ENCODE measurements at regions not wholly inside any gene's neighbourhood (a gene's known extent, or its start where the extent isn't known, plus 50 kb on each side); places are given as distances from the start of the nearest gene placed in this dataset.
"Not testable (repeated sequence)": the region's sequence is repeated elsewhere in the genome, so short reads cannot be mapped to it uniquely, and the experiment has no call there.

- H3K79me2 ChIP-seq (ENCODE audit: low read depth), result no peaks in the 10 kb centered on the region
- H3K4me1 Mint-ChIP-seq, result no peaks in the 10 kb centered on the region
- no peak for DNase-seq (ENCODE audit: low spot score)
- no peak overlapping the region for H3K4me3 Mint-ChIP-seq
- no peak overlapping the region for H3K9ac ChIP-seq
- H4K20me1 ChIP-seq (ENCODE audit: low read depth), result no peaks in the 10 kb centered on the region
- peaks cover 4% of the 10 kb centered on the region for H3K27me3 Mint-ChIP-seq (ENCODE audit: insufficient read depth, low read depth)
- H3K27me3 ChIP-seq, result no peaks in the 10 kb centered on the region
- H3K9me3 Mint-ChIP-seq, result peaks cover 76% of the 10 kb centered on the region
- H3K4me2 ChIP-seq, result no peak overlapping the region
- H3K4me1 ChIP-seq, result no peaks in the 10 kb centered on the region
- H2AFZ ChIP-seq (replicated peaks), result no peak overlapping the region
- H3K36me3 Mint-ChIP-seq, result no peaks in the 10 kb centered on the region
- no peak for TF ChIP-seq EZH2 (IDR thresholded peaks at IDR 0.05)
- TF ChIP-seq EZH2phosphoT487 (IDR thresholded peaks at IDR 0.05), result no peak
- no peak for TF ChIP-seq CTCF (IDR thresholded peaks at IDR 0.05)
- no peak overlapping the region for H3K27ac ChIP-seq
- no peaks in the 10 kb centered on the region for H3K36me3 ChIP-seq
- H3K27ac Mint-ChIP-seq, result no peak overlapping the region
- H3K9me3 ChIP-seq (ENCODE audit: low read depth), result no peaks in the 10 kb centered on the region
- H3F3A ChIP-seq (ENCODE audit: low read depth), result no peaks in the 10 kb centered on the region
- no peak overlapping the region for H3K4me3 ChIP-seq
Observed at GRCh38 chr19:22502766-22503165, 80.6 kb upstream of the ZNF98 start.

GRCh38 chr19:22498831-22499430, 76.8 kb upstream of the ZNF98 start:
- H3K9me3 ChIP-seq (ENCODE audit: low read depth), result peaks cover 13% of the 10 kb centered on the region
- H3K9me3 Mint-ChIP-seq, result peaks cover 72% of the 10 kb centered on the region
- H3K27me3 Mint-ChIP-seq (ENCODE audit: insufficient read depth, low read depth); H4K20me1 ChIP-seq (ENCODE audit: low read depth); H3K36me3 Mint-ChIP-seq; H3K4me3 Mint-ChIP-seq; H3K27me3 ChIP-seq; H3K27ac Mint-ChIP-seq; H3K4me2 ChIP-seq; DNase-seq (ENCODE audit: low spot score); H3K79me2 ChIP-seq (ENCODE audit: low read depth); H3K4me3 ChIP-seq; H3K27ac ChIP-seq; H3F3A ChIP-seq (ENCODE audit: low read depth); H2AFZ ChIP-seq (replicated peaks); H3K4me1 ChIP-seq; H3K4me1 Mint-ChIP-seq; H3K36me3 ChIP-seq; H3K9ac ChIP-seq: not testable (repeated sequence)

GRCh38 chr19:22491746-22492145, 69.6 kb upstream of the ZNF98 start:
- no peak overlapping the region for H3K9ac ChIP-seq
- Mint-ChIP-seq H3K27me3 (ENCODE audit: insufficient read depth, low read depth) (no peaks in the 10 kb centered on the region), H3K9me3 (peaks cover 62% of the 10 kb centered on the region), H3K36me3 (no peaks in the 10 kb centered on the region), H3K27ac (no peak overlapping the region), H3K4me3 (no peak overlapping the region), H3K4me1 (no peaks in the 10 kb centered on the region)
- no peaks in the 10 kb centered on the region for H3K79me2 ChIP-seq (ENCODE audit: low read depth)
- no peaks in the 10 kb centered on the region for H3K4me1 ChIP-seq
- H3K27me3 ChIP-seq, result no peaks in the 10 kb centered on the region
- peaks cover 40% of the 10 kb centered on the region for H3K9me3 ChIP-seq (ENCODE audit: low read depth)
- TF ChIP-seq EZH2phosphoT487 (IDR thresholded peaks at IDR 0.05) (no peak), EZH2 (IDR thresholded peaks at IDR 0.05) (no peak), CTCF (IDR thresholded peaks at IDR 0.05) (no peak)
- DNase-seq (ENCODE audit: low spot score), result no peak
- H3K36me3 ChIP-seq, result no peaks in the 10 kb centered on the region
- H3K27ac ChIP-seq, result no peak overlapping the region
- no peaks in the 10 kb centered on the region for H3F3A ChIP-seq (ENCODE audit: low read depth)
- no peaks in the 10 kb centered on the region for H4K20me1 ChIP-seq (ENCODE audit: low read depth)
- H2AFZ ChIP-seq (replicated peaks), result no peak overlapping the region
- H3K4me2 ChIP-seq, result no peak overlapping the region
- H3K4me3 ChIP-seq, result no peak overlapping the region

GRCh38 chr19:22483514-22483913, 61.4 kb upstream of the ZNF98 start:
- not testable (repeated sequence) for H3F3A ChIP-seq (ENCODE audit: low read depth)

More at GRCh38 chr19:22483514-22483913, 61.4 kb upstream of the ZNF98 start:
- H3K9ac ChIP-seq; H3K4me1 ChIP-seq; H3K36me3 ChIP-seq; H3K27ac Mint-ChIP-seq; H3K27ac ChIP-seq; H3K27me3 ChIP-seq; H3K4me3 ChIP-seq; H3K4me2 ChIP-seq; DNase-seq (ENCODE audit: low spot score); H3K36me3 Mint-ChIP-seq; H2AFZ ChIP-seq (replicated peaks); H3K79me2 ChIP-seq (ENCODE audit: low read depth); H4K20me1 ChIP-seq (ENCODE audit: low read depth); H3K4me1 Mint-ChIP-seq; H3K4me3 Mint-ChIP-seq; H3K27me3 Mint-ChIP-seq (ENCODE audit: insufficient read depth, low read depth): not testable (repeated sequence)
- H3K9me3 Mint-ChIP-seq, result peaks cover 40% of the 10 kb centered on the region
- H3K9me3 ChIP-seq (ENCODE audit: low read depth), result peaks cover 54% of the 10 kb centered on the region

All from neural progenitor cell (in vitro differentiated cells).